Esophagus squamous epithelium (tissue), 5 donors: ENCODE measurements at regions not wholly inside any gene's neighbourhood (a gene's known extent, or its start where the extent isn't known, plus 50 kb on each side); places are given as distances from the start of the nearest gene placed in this dataset.

Experiments used
- DNase-seq: peaks from one replicate; lab custom pipeline; 2025; lab: John Stamatoyannopoulos, UW
- H3K27ac ChIP-seq, 4 donors: fragments of 200-600 bp; sonication (generic); one replicate each; pipeline ENCODE4 v1.5.1; 2016 to 2019; ENCODE audit warnings: mild to moderate bottlenecking in 1 of 4
- H3K27me3 ChIP-seq, 4 donors: fragments of 200-600 bp; sonication (generic); 1 replicate in 3 of 4; 2 replicates in 1 of 4; pipeline versions ENCODE4 v1.5.1 to v1.6.0; 2017 to 2021; ENCODE audit warnings: antibody characterized with exemption in 1 of 4
- H3K36me3 ChIP-seq, 3 donors: fragments of 200-600 bp; sonication (generic); one replicate each; pipeline ENCODE4 v1.5.1; 2016 to 2019
- H3K4me1 ChIP-seq, 3 donors: fragments of 200-600 bp; sonication (generic); one replicate each; pipeline ENCODE4 v1.5.1; 2017 to 2019
- H3K4me3 ChIP-seq, 4 donors: fragments of 200-600 bp; sonication (generic); 1 replicate in 3 of 4; 2 replicates in 1 of 4; pipeline ENCODE4 v1.5.1; 2016 to 2019; ENCODE audit warnings: mild to moderate bottlenecking in 2 of 4, moderate library complexity in 1 of 4
- H3K9me3 ChIP-seq, 3 donors: fragments of 200-600 bp; sonication (generic); one replicate each; pipeline ENCODE4 v1.5.1; 2016 to 2019
- CTCF ChIP-seq, 6 experiments: fragments of 450-650 bp in 4 of 6; fragments of 200-600 bp in 2 of 6; sonication (generic) in 2 of 6; IDR thresholded peaks; one replicate each; pipeline ENCODE4 v1.5.1; 2016 to 2019; ENCODE audit warnings: antibody characterized with exemption in 6 of 6, mild to moderate bottlenecking in 4 of 6, moderate library complexity in 4 of 6
- POLR2A ChIP-seq, 4 donors: fragments of 450-650 bp; IDR thresholded peaks; one replicate each; pipeline ENCODE4 v1.6.1; 2017; ENCODE audit warnings: antibody characterized with exemption in 4 of 4, mild to moderate bottlenecking in 4 of 4, moderate library complexity in 3 of 4
- WGBS, 2 donors: methylation state at CpG; one replicate each; pipeline ENCODE4 v1.1.5; 2018; 5-methylcytosine and 5-hydroxymethylcytosine counted together
- intact Hi-C: fragments of 100-400 bp; cut with DNase I; formaldehyde crosslinking; loops from one replicate; pipeline ENCODE4 v1.15.0; 2022
- donor health status: DM: yes; HTN: yes; CAD: no.

GRCh38 chr14:55874785-55875184 is 243.4 kb upstream of the PELI2 start:
- intact Hi-C loops, result no loop called here
- no peaks in the 10 kb centered on the region for H3K9me3 ChIP-seq
- peaks cover 0 to 4% (median 0%) of the 10 kb centered on the region in 4 donors for H3K27me3 ChIP-seq
- no peaks in the 10 kb centered on the region for H3K4me1 ChIP-seq
- H3K4me3 ChIP-seq, result no peak overlapping the region
- no peaks in the 10 kb centered on the region for H3K36me3 ChIP-seq
- no peak overlapping the region for H3K27ac ChIP-seq
- 77 to 80% methylated on average over 9 to 10 of the region's 10 CpGs for WGBS, 2 donors
- no peak for DNase-seq
- no peak for TF ChIP-seq CTCF (IDR thresholded peaks at IDR 0.05)
- TF ChIP-seq POLR2A (IDR thresholded peaks at IDR 0.05), result no peak

GRCh38 chr14:55877942-55878341 is 240.3 kb upstream of the PELI2 start:
- no peak overlapping the region for H3K27ac ChIP-seq
- TF ChIP-seq POLR2A (IDR thresholded peaks at IDR 0.05), result no peak
- no peak for TF ChIP-seq CTCF (IDR thresholded peaks at IDR 0.05)
- no peaks in the 10 kb centered on the region for H3K9me3 ChIP-seq
- DNase-seq, result no peak
- intact Hi-C loops, result no loop called here
- no peak overlapping the region for H3K4me3 ChIP-seq
- H3K4me1 ChIP-seq, result no peaks in the 10 kb centered on the region
- H3K36me3 ChIP-seq, result no peaks in the 10 kb centered on the region
- WGBS, 2 donors, result 48 to 53% methylated on average over 7 of the region's 7 CpGs
- peaks cover 0 to 4% (median 0%) of the 10 kb centered on the region in 4 donors for H3K27me3 ChIP-seq

GRCh38 chr14:55881577-55882241 is 236.5 kb upstream of the PELI2 start:
- no peak for DNase-seq
- no peaks in the 10 kb centered on the region for H3K9me3 ChIP-seq
- intact Hi-C loops, result no loop called here
- no peak overlapping the region for H3K4me3 ChIP-seq
- TF ChIP-seq POLR2A (IDR thresholded peaks at IDR 0.05) (no peak), CTCF (IDR thresholded peaks at IDR 0.05) (no peak)
- H3K27me3 ChIP-seq, result no peaks in the 10 kb centered on the region
- no peak overlapping the region for H3K27ac ChIP-seq
- no peaks in the 10 kb centered on the region for H3K36me3 ChIP-seq
- WGBS, 2 donors, result 64 to 91% methylated on average over 3 to 5 of the region's 6 CpGs
- peaks cover 0 to 18% (median 12%) of the 10 kb centered on the region in 3 donors for H3K4me1 ChIP-seq

DNA sequence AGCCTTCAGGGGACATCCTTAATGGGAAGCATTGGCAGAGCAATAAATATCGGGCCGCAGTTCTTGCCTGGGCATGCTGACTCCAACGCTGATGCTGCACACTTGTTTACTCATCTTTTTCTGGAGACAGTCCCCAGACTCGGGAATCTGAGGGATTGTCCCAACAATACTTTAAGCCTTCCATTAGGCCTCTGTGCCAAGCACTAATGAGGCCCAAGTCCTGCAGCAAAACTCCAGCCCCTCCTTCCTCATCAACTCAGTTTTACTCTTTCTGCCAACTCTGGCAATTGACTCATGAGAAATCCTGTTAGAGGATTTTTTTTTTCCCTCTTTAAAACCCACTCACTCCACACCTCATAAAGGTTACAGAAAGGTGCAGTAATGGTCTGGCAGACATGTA is 233.4 kb upstream of the PELI2 start:
- TF ChIP-seq CTCF (IDR thresholded peaks at IDR 0.05), result no peak
- no peak for TF ChIP-seq POLR2A (IDR thresholded peaks at IDR 0.05)
- no peaks in the 10 kb centered on the region for H3K27me3 ChIP-seq
- no peak for DNase-seq
- H3K9me3 ChIP-seq, result no peaks in the 10 kb centered on the region
- H3K27ac ChIP-seq, result no peak overlapping the region
- intact Hi-C loops, result no loop called here
- H3K4me1 ChIP-seq, result peaks cover 0 to 41% (median 15%) of the 10 kb centered on the region in 3 donors
- WGBS, 2 donors, result 14 to 48% methylated on average over 4 of the region's 4 CpGs
- no peaks in the 10 kb centered on the region for H3K36me3 ChIP-seq
- H3K4me3 ChIP-seq, result no peak overlapping the region

GRCh38 chr14:55889124-55889523 is 229.1 kb upstream of the PELI2 start:
- no peak for DNase-seq
- intact Hi-C loops, result no loop called here
- 35 to 41% methylated on average over 6 of the region's 6 CpGs for WGBS, 2 donors
- TF ChIP-seq POLR2A (IDR thresholded peaks at IDR 0.05), result no peak
- TF ChIP-seq CTCF (IDR thresholded peaks at IDR 0.05), result no peak
- Histone ChIP-seq H3K27ac (peak overlapping the region in 3 of 4 donors; percentile 34 to 38 (median 35)), H3K27me3 (no peaks in the 10 kb centered on the region), H3K4me3 (no peak overlapping the region), H3K9me3 (no peaks in the 10 kb centered on the region), H3K4me1 (peaks cover 0 to 40% (median 14%) of the 10 kb centered on the region in 3 donors), H3K36me3 (no peaks in the 10 kb centered on the region)
